HepG2 (cell line): ENCODE measurements at regions not wholly inside any gene's neighbourhood (a gene's known extent, or its start where the extent isn't known, plus 50 kb on each side); places are given as distances from the start of the nearest gene placed in this dataset.

ENCODE experiments used
- REXO4 ChIP-seq: sonication (generic); formaldehyde crosslinking; IDR thresholded peaks from 2 replicates; pipeline ENCODE4 v1.8.0; 2022; ENCODE audit warnings: missing genetic modification reagents, mild to moderate bottlenecking, borderline replicate concordance
- ZEB1 ChIP-seq: IDR thresholded peaks from 2 replicates; pipeline ENCODE4 v1.6.1; 2012; ENCODE audit warnings: mild to moderate bottlenecking, low read depth, inconsistent platforms; ENCODE audit not compliant: insufficient replicate concordance
- ZNF253 ChIP-seq: sonication (generic); formaldehyde crosslinking; IDR thresholded peaks from 2 replicates; pipeline ENCODE4 v1.8.0; 2022; ENCODE audit warnings: mild to moderate bottlenecking, missing genetic modification reagents, borderline replicate concordance
- ZNF407 ChIP-seq: sonication (generic); formaldehyde crosslinking; IDR thresholded peaks from one replicate; pipeline ENCODE4 v1.5.1; 2020; ENCODE audit warnings: mild to moderate bottlenecking, missing genetic modification reagents; ENCODE audit errors: not compliant biosample characterization
- ZNF747 ChIP-seq: sonication (generic); formaldehyde crosslinking; IDR thresholded peaks from 2 replicates; pipeline ENCODE4 v1.8.1; 2023; ENCODE audit warnings: missing genetic modification reagents, mild to moderate bottlenecking, borderline replicate concordance
- TF ChIP-seq, protein P1 (sequence below): sonication (generic); formaldehyde crosslinking; IDR thresholded peaks from 2 replicates; pipeline ENCODE4 v1.4.0; 2020; ENCODE audit warnings: low read depth, missing genetic modification reagents

DNA sequence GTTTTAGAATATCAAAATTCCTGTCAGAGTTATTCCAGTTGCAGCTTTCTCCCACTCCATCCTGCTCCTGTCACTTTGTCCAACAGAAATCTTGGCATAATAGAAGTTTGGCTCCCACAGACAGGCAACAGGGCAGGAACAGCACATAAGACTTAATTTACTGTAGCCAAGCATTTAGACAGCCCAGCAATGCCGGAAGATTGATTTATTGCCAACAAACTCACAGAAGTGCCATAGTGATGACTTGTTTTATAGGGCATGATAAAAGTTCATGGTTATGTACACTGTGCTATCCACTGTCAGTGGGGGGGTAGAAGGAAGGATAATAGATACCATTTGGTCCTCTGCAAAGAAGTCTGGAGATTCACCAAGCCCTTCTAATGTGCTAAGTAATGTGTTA lies 98.3 kb upstream of the CBLB start (continued):
- TF ChIP-seq ZNF407 (CRISPR knock-in tag) (no peak), REXO4 (CRISPR knock-in tag) (no peak), ZEB1 (no peak), ZNF747 (CRISPR knock-in tag) (no peak), ZNF253 (no peak)
- TF ChIP-seq, protein P1, sequence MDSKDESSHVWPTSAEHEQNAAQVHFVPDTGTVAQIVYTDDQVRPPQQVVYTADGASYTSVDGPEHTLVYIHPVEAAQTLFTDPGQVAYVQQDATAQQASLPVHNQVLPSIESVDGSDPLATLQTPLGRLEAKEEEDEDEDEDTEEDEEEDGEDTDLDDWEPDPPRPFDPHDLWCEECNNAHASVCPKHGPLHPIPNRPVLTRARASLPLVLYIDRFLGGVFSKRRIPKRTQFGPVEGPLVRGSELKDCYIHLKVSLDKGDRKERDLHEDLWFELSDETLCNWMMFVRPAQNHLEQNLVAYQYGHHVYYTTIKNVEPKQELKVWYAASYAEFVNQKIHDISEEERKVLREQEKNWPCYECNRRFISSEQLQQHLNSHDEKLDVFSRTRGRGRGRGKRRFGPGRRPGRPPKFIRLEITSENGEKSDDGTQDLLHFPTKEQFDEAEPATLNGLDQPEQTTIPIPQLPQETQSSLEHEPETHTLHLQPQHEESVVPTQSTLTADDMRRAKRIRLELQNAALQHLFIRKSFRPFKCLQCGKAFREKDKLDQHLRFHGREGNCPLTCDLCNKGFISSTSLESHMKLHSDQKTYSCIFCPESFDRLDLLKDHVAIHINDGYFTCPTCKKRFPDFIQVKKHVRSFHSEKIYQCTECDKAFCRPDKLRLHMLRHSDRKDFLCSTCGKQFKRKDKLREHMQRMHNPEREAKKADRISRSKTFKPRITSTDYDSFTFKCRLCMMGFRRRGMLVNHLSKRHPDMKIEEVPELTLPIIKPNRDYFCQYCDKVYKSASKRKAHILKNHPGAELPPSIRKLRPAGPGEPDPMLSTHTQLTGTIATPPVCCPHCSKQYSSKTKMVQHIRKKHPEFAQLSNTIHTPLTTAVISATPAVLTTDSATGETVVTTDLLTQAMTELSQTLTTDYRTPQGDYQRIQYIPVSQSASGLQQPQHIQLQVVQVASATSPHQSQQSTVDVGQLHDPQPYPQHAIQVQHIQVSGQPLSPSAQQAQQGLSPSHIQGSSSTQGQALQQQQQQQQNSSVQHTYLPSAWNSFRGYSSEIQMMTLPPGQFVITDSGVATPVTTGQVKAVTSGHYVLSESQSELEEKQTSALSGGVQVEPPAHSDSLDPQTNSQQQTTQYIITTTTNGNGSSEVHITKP (CRISPR knock-in tag), result no peak
